Right lung (tissue), 2 donors: ENCODE measurements at regions not wholly inside any gene's neighbourhood (a gene's known extent, or its start where the extent isn't known, plus 50 kb on each side); places are given as distances from the start of the nearest gene placed in this dataset.
A peak's percentile ranks its signal among the peaks of the same experiment; 100 is the strongest.
"Not testable (repeated sequence)": the region's sequence is repeated elsewhere in the genome, so short reads cannot be mapped to it uniquely, and the experiment has no call there.

Source experiments
- DNase-seq, 2 donors: peaks; one replicate each; pipeline ENCODE4 v3.0.0-alpha.2; 2013

DNA sequence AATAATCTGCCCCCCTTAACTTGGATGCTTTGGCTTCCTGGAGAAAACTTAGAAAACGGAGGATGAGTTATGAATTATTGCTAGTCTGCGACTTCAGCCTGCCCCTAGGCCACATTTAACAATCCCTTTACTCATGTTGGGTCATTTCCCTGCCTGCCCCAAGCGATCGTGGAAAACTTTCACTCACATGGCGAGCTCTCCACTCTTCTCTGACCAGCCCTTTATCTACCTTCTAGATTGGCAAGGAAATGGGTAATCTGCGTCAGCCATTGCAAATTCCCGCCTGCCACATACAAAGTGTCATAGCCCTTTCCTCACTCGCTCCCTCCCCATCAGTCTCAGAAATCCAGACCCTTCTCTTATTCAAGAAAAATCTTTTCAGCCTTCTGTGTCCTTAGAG lies 154.3 kb upstream of the IRS2 start:
- DNase-seq, result no peak

DNA sequence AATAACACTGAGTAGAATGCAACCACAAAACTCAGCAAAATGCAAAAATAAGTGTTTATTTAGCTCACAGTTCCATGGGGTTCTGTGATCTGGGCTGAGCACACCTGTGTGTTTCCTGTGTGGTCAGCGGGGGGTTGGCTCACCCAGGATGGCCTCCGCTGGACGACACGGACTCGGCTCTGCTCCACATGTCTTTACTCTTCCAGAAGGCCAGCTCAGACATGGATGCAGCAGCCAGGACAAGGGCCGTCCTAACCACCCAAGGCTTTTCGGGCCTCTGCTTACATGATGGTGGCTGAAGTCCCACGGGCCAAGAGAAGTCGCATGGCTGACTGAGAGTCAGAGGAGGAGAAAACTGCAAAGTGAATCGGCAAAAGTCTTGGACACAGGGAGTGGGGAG lies 153.5 kb upstream of the IRS2 start:
- no peak for DNase-seq

DNA sequence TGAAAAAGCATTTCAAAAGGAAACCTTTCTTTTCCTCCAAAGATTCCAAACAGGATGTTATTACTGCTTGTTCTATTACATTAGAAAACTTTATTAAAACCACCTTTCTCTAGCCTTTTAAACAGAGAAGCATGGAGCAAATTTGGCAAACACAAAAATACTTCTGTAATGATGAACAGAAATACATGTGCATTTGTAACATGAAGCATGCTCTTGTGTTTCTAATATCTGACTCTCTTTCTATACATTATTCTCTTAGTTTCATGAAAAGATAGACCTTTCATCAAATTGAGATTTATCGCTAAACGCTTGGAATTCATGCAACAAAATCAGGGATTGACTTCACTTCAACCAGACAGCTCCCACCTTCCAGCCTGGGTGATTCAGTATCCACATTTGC lies 152.8 kb upstream of the IRS2 start:
- DNase-seq, result no peak

DNA sequence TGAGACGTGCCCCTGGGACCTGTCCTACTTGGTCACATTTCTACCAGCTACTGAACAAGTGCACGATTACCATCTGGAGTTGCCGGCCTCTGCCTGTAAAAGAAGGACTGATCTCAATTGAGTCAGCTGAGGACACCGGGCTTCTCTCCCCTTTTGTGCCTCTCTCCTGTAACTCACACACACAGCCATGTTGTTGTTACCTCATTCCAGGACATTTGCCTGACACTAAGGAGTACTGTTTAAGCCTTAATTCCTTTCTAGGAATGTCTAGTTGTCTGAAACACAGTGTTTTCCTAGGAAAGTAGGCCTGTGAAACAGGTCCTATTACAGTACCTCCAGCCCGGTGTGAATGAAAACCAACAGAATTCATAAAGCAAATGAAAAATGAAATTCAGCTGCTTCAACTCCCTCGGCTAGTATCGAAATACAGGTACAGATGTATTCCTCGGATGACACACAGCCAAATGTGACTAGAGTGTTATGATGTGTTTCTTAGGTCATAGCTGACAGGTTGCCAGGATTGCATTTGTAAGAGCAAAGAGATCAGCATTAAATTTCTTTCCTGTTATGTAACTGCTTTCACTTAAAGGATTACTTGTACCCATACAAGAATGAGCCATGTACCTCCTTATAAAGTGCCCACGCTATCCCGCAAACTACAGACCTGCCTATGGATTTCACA lies 152.0 kb upstream of the IRS2 start:
- no peak for DNase-seq

DNA sequence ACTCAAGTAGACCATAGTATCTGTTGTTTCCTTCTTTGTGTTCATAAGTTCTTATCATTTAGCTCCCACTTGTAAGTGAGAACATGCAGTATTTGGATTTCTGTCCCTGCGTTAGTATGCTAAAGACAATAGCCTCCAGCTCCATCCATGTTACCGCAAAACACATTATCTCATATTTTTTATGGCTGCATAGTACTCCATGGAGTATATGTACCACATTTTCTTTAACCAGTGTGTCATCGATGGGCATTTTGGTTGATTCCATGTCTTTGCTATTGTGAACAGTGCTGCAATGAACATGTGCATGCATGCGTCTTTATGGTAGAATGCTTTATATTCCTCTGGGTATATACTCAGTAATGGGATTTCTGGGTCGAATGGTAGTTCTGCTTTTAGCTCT lies 148.1 kb upstream of the IRS2 start:
- DNase-seq, result not testable (repeated sequence)

DNA sequence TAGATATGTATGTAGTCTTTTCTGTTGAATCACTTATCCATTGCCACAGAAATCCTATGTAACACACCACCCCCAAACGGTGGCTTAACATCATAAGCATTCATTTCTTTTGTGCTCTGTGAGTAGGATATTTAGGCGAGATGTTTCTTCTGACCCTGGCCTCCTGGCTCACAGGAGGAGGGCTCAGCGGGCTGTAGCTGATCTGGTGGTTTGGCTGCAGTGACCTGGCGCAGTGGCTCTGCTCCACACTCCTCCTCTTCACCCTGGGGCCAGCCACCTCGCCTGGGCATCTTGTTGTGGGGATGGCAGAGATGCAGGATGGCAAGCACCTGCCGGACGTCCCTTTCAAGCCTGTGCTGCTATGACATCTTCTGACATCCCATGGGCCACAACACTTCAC lies 147.1 kb upstream of the IRS2 start:
- no peak for DNase-seq

DNA sequence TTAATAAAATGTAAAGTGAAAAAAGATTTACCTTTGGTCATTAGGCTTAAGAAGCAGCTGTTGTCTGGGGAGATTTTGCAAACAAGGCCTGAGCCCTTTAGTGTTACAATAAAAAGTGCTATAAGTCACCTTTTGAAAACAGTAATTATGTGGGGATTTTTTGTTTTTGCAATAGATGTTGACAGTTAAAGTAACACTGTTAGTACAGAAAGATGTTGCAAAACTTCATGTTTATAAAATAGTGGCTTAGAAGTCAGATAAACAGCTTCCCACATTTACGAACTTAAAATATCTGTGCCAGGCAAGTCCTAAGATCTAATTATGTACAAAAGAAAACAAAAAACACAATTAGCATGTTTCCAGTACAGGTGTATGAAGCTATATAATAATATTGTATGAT lies 138.0 kb upstream of the IRS2 start:
- DNase-seq, result no peak

DNA sequence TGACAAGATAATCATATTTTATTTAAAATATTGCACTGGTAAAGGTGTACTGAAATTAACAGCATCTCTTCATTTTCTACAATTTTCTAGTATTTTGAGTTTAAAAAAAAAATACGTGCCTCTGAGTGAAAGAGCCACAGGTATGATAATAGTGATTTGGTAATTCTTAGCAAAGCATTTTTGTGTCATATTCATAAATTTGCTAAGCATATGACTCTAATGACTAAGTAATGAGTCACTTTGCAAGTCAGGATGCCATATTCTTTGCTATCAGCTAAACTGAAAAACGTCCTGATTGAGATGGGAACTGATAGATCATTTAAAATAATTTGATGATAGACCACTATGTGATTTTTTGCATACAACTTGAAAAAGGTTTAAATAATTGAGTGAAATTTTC lies 136.1 kb upstream of the IRS2 start:
- DNase-seq, result no peak

DNA sequence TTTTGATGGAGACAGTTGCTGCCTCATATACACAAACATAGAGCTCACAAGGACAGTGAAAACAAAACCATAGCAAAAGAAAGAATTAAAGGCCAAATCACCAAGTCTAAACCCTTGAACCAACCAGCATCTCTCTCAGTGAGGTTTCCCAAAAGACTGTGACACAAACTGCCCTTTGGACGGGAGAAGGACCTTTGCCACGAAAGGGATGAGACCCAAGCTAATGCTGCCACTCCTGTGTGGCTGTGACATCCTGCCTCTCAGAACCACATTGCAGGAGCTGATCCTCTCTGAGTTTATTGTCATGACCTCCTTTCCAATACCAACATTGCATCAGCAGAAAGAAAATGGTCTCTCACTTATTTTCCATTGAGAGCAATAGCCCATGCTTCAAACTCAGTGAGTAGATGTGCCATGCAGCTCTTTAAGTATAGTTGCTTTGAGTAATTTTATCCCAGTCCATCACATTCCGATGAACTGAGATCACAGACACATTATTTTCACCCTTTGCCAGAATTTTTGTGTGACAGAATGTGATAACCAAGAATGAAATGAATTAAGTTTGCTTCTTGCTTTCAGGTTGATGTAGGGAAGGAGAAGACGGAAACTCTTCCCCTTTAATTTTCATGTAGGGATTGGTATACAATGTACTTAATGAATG lies 133.5 kb upstream of the IRS2 start:
- no peak for DNase-seq

DNA sequence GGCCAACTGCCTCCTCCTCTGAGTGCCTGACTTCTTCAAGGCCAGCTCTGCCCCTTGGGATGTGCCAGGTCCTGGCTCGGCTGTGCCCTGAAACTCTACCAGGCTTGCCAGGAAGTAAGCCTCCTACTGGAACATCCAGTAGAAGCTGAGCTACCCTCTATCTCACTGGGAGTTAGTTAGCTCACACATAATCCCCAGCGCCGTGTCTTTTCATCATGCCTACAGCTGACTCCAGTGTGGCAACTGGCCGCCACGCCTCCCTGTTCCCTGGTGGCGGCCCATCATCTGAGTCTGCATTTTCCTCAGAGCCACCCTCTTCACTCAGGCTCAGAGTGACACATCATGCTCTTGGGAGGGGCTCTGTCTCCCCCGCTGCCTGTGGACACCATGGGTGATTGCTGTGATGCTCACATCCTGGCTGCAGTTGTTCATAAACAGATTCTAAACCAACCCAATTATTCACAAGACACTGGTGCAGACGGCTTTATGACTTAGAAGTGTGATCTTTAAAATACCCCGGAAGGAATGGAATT lies 131.9 kb upstream of the IRS2 start:
- DNase-seq, result no peak

DNA sequence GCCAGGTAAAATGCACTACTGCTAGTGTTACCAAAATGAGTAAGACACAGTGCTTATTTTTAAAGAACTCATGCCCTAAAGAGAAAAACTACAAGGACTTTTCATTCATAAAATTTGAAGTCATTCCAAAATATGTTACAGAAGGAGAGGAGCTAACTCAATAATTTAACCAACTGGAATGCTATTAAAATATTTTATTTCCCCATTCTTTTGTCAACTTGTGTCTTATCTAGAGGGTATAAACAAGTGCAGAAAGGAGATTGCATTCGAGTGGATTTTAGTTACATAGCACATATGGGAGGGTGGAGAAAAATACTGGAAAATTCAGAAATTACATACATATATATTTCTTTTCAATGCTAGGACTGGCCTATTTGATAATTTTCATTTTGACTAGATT lies 131.0 kb upstream of the IRS2 start:
- no peak for DNase-seq

DNA sequence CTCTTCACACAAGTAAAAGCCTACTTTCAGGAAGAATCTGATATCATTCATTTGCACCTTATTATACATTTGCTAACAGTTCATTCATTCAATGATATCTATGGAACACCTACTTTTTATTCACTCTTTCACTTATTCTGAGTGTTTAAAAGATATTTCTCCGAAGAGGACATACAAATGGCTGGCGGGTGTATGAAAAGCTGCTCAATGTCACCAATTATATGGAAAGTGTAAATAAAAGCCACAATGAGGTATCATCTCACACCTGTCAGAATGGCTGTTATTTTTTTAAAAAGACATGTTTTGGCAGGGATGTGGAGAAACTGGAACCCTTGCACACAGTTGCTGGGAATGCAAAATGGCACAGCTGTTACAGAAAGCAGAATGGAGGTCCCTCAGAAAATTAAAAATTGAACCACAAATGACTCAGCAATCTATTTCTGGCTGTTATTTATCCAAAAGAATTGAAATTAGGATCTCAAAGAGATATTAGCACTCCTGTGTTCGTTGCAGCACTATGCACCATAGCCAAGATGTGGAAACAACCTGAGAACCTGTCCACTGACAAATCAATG lies 127.6 kb upstream of the IRS2 start:
- peak in 1 of 2 donors; percentile 12 for DNase-seq

DNA sequence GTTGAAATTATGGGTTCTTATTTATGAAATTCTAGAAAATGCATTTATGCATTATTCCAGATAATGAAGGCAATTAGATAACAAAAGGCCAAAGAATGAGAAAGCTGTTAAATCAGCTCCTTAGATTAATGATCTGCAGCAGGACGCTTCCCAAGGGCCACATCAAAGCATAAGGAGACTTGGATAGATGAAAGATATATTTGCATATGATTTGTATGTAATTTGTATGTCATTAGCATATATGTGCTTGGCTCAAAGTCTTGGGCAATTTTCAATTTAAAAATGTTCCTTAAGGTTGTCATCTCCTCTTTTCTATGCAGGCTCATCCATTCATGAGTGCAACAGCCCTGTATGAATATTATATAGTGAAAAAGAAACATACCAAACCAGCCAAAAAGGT lies 126.8 kb upstream of the IRS2 start:
- no peak for DNase-seq

DNA sequence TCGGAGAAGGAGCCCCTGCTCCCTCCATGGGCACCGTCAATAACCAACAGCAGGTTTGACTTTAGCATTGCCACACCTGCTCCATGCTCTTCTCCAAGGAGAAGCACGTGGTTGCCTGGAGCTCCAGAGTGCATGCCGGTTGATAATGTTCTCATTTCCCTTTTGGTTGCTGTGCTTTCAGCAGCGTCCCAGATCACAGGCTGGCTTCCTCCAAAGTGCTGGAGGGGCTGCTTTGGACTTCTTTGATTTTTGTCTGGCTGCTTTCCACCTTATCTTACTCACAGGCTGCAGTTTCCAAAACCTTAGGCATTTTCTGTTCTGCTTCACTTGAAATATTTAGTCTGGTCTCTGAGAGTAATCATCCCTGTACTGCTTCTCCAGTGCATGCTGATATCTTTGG lies 123.8 kb upstream of the IRS2 start:
- DNase-seq, result peak in 1 of 2 donors; percentile 10

DNA sequence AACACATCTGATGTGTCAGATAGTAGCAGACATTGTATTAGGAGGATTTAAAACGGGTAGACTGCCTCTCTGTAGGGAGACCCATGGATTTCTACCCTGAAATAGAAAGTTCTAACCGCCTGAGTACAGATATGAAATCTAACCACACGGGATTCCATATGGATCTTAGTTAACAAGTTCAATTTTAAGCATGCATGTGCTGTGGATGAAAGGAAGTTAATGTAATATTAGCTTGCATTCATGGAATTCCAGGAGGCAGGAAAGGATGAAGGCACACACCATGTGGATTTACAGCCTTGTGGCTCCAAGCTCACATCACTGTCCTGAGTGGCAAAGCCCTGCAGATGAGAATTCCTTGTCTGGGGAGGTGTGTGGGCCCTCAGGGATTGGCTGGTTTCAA lies 120.6 kb upstream of the IRS2 start:
- no peak for DNase-seq

DNA sequence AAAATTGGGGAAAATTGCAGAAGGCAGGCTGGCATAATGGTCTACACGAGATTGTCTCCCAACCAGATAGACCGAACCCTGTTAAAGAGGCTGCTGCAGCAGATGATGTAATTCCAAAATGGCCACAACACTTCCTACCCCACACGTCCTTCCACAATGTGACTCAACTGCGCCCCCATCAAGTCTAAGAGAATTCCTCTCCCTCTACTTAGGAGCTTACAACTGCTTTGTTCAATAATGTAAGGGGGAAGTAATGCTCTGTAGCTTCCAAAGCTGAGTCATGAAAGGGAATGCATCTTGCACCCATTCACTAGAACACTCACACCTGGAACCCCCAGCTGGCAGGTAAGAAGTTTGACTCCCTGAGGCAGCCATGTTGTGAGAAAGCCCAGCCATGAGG lies 117.8 kb upstream of the IRS2 start:
- DNase-seq, result no peak

DNA sequence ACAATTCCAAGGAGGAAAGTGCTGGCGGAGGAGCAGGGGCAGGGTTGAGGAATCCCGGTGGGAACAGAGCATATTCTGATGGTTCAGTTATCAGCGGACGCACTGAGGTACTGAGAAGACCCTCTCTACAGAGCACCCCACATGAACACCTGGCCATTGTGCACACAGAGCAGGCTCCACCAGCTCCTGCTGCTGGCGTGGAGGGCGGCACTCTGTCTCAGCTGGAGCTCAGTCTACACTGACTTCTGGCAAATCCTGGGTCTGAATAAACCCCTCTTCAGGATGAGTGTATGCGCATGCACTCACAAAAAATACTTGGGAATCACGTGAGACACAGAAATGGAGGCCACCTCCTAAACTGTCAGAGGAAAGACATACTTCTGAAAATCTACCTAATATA lies 114.4 kb upstream of the IRS2 start:
- DNase-seq, result no peak

DNA sequence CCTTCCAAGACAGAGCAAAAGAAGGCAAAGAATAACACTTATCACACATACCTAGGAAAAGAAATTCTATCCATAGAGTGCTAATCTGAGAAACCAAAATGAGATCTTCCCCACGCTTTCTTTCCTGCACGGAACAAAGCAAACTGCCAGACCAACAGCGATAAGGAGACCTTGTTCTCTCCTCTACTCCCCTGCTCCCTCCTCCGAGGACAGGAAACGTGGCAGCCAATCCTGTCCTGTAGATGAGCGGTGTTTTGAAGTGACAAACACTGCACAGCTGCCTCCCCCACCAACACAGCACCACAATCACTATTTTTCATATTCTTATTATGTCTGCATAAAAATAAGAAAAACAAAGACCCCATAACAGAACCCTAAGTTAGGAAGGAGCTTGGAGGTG lies 113.9 kb upstream of the IRS2 start:
- no peak for DNase-seq

DNA sequence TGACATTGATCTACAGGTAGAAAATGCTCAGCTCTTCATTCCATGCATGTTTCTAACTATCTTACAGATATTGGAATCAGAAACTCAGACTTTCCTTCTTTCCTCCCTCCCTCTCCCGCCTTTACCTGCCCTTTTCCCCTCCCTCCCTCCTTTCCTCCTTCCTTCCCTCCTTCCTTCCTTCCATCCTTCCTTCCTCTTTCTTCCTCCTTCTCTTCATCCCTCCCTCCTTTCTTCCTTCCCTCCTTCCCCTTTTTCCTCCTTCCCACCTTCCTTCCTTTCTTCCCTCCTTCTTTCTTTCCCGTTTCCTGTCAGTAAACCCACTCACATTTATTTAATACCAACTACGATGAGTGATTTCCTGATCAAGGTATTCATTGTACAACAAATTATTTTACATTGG lies 113.4 kb upstream of the IRS2 start:
- no peak for DNase-seq

DNA sequence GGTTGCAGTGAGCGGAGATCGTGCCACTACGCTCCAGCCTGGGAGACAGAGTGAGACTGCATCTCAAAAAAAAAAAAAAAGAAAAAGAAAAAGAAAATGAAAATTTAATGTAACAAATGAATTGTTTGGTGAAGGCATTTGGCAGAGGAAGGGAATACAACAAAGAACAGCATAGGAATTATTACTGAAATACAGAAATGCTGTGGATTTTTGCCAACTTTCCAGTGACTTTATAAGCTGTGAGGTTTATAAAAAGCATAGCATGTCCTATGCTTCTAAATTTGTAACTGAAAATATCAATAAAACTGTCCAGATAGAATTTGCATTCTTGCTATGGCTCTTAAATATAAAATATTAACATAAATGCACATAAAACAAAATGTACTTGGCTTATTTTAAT lies 112.9 kb upstream of the IRS2 start:
- peak; percentile 71 to 73 for DNase-seq

DNA sequence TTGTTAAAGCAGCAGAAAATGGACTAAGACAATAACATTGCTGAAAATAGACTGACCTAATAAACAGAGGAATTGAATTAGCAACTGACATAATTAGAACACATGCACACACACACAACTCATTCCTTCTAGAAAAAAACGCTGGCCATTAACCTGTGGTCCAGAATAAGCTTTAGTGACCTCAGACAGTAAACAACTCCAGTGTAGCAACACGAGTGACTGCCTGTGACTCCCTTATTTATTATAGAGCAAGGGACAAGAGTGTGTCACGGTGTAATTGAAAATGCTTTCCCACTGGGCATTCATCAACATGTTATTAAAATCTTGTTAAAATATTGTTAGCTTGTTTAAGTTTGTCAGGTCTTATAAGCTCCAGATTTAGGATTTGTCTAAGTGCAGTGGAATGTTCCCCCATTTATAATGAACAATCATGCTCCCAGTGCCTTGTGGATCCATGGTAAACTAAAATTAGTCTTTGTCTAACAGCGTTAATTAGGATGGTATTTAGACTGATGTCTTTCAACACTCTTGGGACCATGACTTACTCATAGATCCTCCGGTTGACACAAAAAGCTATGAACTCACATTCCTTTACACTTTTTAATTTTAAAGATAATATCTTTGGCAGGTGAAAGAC lies 111.7 kb upstream of the IRS2 start:
- no peak for DNase-seq

DNA sequence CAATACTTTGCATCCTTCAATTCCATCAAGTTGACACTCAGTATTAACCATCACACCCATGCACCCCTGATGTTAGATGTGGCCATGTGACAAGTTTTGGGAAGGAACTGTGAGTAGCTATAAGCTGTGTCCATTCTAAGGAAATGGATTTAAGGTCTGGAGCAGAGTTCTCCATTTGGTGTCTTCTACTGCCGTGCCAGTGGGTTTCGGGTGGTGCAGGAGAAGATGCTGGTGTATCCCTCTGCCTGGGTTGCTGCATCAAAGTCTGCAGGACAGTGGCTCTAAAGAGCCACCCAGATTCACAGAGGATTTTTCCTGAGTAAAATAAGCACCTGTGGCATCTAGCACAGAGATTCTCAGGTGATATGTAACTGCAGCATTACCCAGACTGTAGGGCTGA lies 105.7 kb upstream of the IRS2 start:
- DNase-seq, result no peak

DNA sequence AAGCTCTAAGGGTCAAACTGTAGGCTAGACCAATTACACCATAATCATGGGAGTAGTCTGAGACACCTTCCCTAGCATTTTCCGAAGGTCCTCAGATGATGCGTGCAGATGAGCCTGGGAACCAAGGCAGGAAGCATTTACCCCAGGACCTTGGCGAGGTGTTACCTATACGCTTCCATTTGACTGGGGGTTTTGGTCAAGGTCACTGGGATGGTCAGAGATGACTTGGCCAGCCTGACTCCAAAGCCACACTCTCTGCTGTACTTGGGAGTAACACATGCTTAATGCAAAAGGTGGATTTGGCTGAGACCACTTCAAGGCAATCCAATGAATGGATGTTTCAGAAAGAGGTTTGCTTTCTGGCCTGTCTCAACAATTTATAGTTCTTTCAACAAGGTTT lies 98.9 kb upstream of the IRS2 start:
- no peak for DNase-seq
